K562 (cell line): ENCODE measurements at regions not wholly inside any gene's neighbourhood (a gene's known extent, or its start where the extent isn't known, plus 50 kb on each side); places are given as distances from the start of the nearest gene placed in this dataset.

Source experiments
- ATF7 ChIP-seq: fragments of 450-650 bp; IDR thresholded peaks from 2 replicates; pipeline ENCODE4 v1.7.1; 2014; ENCODE audit warnings: mild to moderate bottlenecking, moderate library complexity
- CBX5 ChIP-seq: IDR thresholded peaks from 2 replicates; pipeline ENCODE4 v1.6.1; 2014; ENCODE audit warnings: low read depth, borderline replicate concordance
- CREB1 ChIP-seq, 2 experiments: sonication (generic) in 1 of 2; formaldehyde crosslinking in 1 of 2; IDR thresholded peaks; 2 replicates each; pipeline versions ENCODE4 v1.6.1 to v1.8.0; 2012 to 2022; ENCODE audit warnings: inconsistent platforms in 1 of 2, mild to moderate bottlenecking in 1 of 2, missing genetic modification reagents in 1 of 2, moderate library complexity in 1 of 2
- DNMT1 ChIP-seq: fragments of 450-650 bp; IDR thresholded peaks from 2 replicates; pipeline ENCODE4 v1.6.1; 2016; ENCODE audit warnings: antibody characterized with exemption, mild to moderate bottlenecking
- FOSL1 ChIP-seq: fragments of 200-800 bp; sonication (Bioruptor generic); conservative IDR thresholded peaks from 2 replicates; pipeline ENCODE4 v1.6.1; 2016; ENCODE audit warnings: missing genetic modification characterization, missing compliant biosample characterization
- FOXA1 ChIP-seq: fragments of 450-650 bp; IDR thresholded peaks from 2 replicates; pipeline ENCODE4 v1.6.1; 2016; ENCODE audit warnings: mild to moderate bottlenecking, borderline replicate concordance
- GTF3C2 ChIP-seq: IDR thresholded peaks from 3 replicates; pipeline ENCODE4 v1.6.1; 2011; ENCODE audit warnings: borderline replicate concordance, mild to moderate bottlenecking, moderate library complexity; ENCODE audit not compliant: insufficient read length; ENCODE audit errors: extremely low read depth
- MTA2 ChIP-seq: fragments of 450-650 bp; IDR thresholded peaks from 2 replicates; pipeline ENCODE4 v1.6.1; 2016; ENCODE audit warnings: low read depth
- NCOA1 ChIP-seq: fragments of 450-650 bp; IDR thresholded peaks from 2 replicates; pipeline ENCODE4 v1.6.1; 2016; ENCODE audit warnings: low read depth
- PHF8 ChIP-seq: fragments of 200-600 bp; sonication (generic); IDR thresholded peaks from 2 replicates; pipeline ENCODE4 v1.6.1; 2012; ENCODE audit warnings: mixed run types, mild to moderate bottlenecking, inconsistent platforms, low read length, moderate library complexity, borderline replicate concordance
- POLR2A ChIP-seq: fragments of 450-650 bp; conservative IDR thresholded peaks from 2 replicates; pipeline ENCODE4 v1.6.1; 2016
- PRDM10 ChIP-seq: fragments of 450-650 bp; IDR thresholded peaks from 2 replicates; pipeline ENCODE4 v1.6.1; 2018; ENCODE audit not compliant: partially characterized antibody
- RBM14 ChIP-seq: fragments of 200-400 bp; formaldehyde crosslinking; IDR thresholded peaks from 2 replicates; pipeline ENCODE4 v1.6.1; 2018; ENCODE audit warnings: low read depth, mild to moderate bottlenecking, low read length, moderate library complexity, borderline replicate concordance; ENCODE audit not compliant: insufficient read depth
- SAFB ChIP-seq: fragments of 200-400 bp; formaldehyde crosslinking; IDR thresholded peaks from 2 replicates; pipeline ENCODE4 v1.6.1; 2017; ENCODE audit warnings: low read depth, low read length, borderline replicate concordance
- SIX5 ChIP-seq, 2 experiments: IDR thresholded peaks; 2 replicates each; pipeline ENCODE4 v1.6.1; 2011; ENCODE audit warnings: low read length in 2 of 2, borderline replicate concordance in 1 of 2, low read depth in 1 of 2, mild to moderate bottlenecking in 1 of 2, moderate library complexity in 1 of 2; ENCODE audit not compliant: insufficient read depth in 1 of 2
- SREBF2 ChIP-seq: sonication (generic); formaldehyde crosslinking; IDR thresholded peaks from 2 replicates; pipeline ENCODE4 v1.4.0; 2020; ENCODE audit warnings: mild to moderate bottlenecking, missing genetic modification reagents
- STAT5A ChIP-seq: IDR thresholded peaks from 2 replicates; pipeline ENCODE4 v1.6.1; 2012; ENCODE audit warnings: low read length, inconsistent platforms, borderline replicate concordance
- TEAD2 ChIP-seq: fragments of 450-650 bp; IDR thresholded peaks from 2 replicates; pipeline ENCODE4 v1.6.1; 2016; ENCODE audit warnings: missing genetic modification characterization, control low read depth, missing compliant biosample characterization
- ZNF77 ChIP-seq: fragments of 250-450 bp; sonication (Bioruptor Pico); IDR thresholded peaks from 2 replicates; pipeline ENCODE4 v1.5.0; 2020
- ZZZ3 ChIP-seq: fragments of 450-650 bp; IDR thresholded peaks from 2 replicates; pipeline ENCODE4 v1.6.1; 2016; ENCODE audit warnings: antibody characterized with exemption, mild to moderate bottlenecking, moderate library complexity
- TF ChIP-seq, protein P1 (sequence below): sonication (generic); IDR thresholded peaks from 2 replicates; pipeline ENCODE4 v1.6.1; 2016

GRCh38 chr4:55729351-55730279, 90.0 kb upstream of the EXOC1L start (continued):
- no peak for TF ChIP-seq SIX5 (IDR thresholded peaks at IDR 0.05; ENCODE audit: borderline replicate concordance in 1 of 2, insufficient read depth in 1 of 2, low read depth in 1 of 2, low read length in 2 of 2)
- TF ChIP-seq RBM14 = no peak
- no peak for TF ChIP-seq PHF8
- TF ChIP-seq SREBF2 (CRISPR knock-in tag) = no peak
- peak; percentile 72 for TF ChIP-seq ATF7
- TF ChIP-seq POLR2A = peak; percentile 53; the same call in 1 of the 2 replicates
- TF ChIP-seq ZNF77 (CRISPR knock-in tag) = no peak
- no peak for TF ChIP-seq GTF3C2
- TF ChIP-seq STAT5A = peak; percentile 55; the same call in 1 of the 2 replicates
- TF ChIP-seq, protein P1, sequence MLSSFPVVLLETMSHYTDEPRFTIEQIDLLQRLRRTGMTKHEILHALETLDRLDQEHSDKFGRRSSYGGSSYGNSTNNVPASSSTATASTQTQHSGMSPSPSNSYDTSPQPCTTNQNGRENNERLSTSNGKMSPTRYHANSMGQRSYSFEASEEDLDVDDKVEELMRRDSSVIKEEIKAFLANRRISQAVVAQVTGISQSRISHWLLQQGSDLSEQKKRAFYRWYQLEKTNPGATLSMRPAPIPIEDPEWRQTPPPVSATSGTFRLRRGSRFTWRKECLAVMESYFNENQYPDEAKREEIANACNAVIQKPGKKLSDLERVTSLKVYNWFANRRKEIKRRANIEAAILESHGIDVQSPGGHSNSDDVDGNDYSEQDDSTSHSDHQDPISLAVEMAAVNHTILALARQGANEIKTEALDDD = peak; percentile 92
- no peak for TF ChIP-seq FOXA1
- peak; percentile 76 for TF ChIP-seq PRDM10
- peak; percentile 78 for TF ChIP-seq TEAD2
- no peak for TF ChIP-seq DNMT1
- no peak for TF ChIP-seq CBX5
- TF ChIP-seq NCOA1 = peak; percentile 94
- 0 out of 2 replicates have a peak, but pooled peaks have one; percentile 29 for TF ChIP-seq CREB1 (IDR thresholded peaks at IDR 0.05)
- TF ChIP-seq CREB1 (CRISPR knock-in tag; IDR thresholded peaks at IDR 0.05) = no peak
- TF ChIP-seq FOSL1 (tag) = peak; percentile 59; the same call in 1 of the 2 replicates
- TF ChIP-seq ZZZ3 = no peak
- no peak for TF ChIP-seq SAFB
- peak; percentile 64 for TF ChIP-seq MTA2
